NT2/D1 (cell line): ENCODE measurements at regions not wholly inside any gene's neighbourhood (a gene's known extent, or its start where the extent isn't known, plus 50 kb on each side); places are given as distances from the start of the nearest gene placed in this dataset.
"Not testable (repeated sequence)": the region's sequence is repeated elsewhere in the genome, so short reads cannot be mapped to it uniquely, and the experiment has no call there.

Experiments used
- DNase-seq: peaks from one replicate; pipeline ENCODE4 v3.0.0-alpha.2; 2011; ENCODE audit warnings: low read depth, low spot score
- H3K27me3 ChIP-seq: 2 replicates; pipeline ENCODE4 v1.6.0; 2011; ENCODE audit warnings: mild to moderate bottlenecking; ENCODE audit not compliant: insufficient read length, insufficient read depth
- H3K36me3 ChIP-seq: 2 replicates; pipeline ENCODE4 v1.6.1; 2011; ENCODE audit warnings: mild to moderate bottlenecking, low read length, mixed read lengths; ENCODE audit not compliant: insufficient read depth, insufficient read length
- H3K4me1 ChIP-seq: 2 replicates; pipeline ENCODE4 v1.5.1; 2011; ENCODE audit not compliant: insufficient read depth, insufficient read length
- H3K4me3 ChIP-seq: 2 replicates; pipeline ENCODE4 v1.5.1; 2011; ENCODE audit warnings: low read depth; ENCODE audit not compliant: insufficient read length
- H3K9ac ChIP-seq: 2 replicates; pipeline ENCODE4 v1.6.0; 2011; ENCODE audit warnings: low read depth; ENCODE audit not compliant: insufficient read length
- H3K9me3 ChIP-seq: 2 replicates; pipeline ENCODE4 v1.5.1; 2011; ENCODE audit warnings: mild to moderate bottlenecking, low read length; ENCODE audit not compliant: insufficient read depth
- SUZ12 ChIP-seq: IDR thresholded peaks from 2 replicates; pipeline ENCODE4 v1.6.1; 2011; ENCODE audit not compliant: insufficient read length, insufficient read depth; ENCODE audit errors: extremely low read depth
- YY1 ChIP-seq: IDR thresholded peaks from 2 replicates; pipeline ENCODE4 v1.6.1; 2011; ENCODE audit not compliant: insufficient read length, insufficient read depth
- ZNF274 ChIP-seq: IDR thresholded peaks from 2 replicates; pipeline ENCODE4 v1.6.1; 2011; ENCODE audit warnings: mild to moderate bottlenecking, low read depth, low read length

GRCh38 chr10:130935897-130936550 lies 375.5 kb downstream of the TCERG1L start:
- Histone ChIP-seq H3K36me3 (no peaks in the 10 kb centered on the region), H3K9ac (no peak overlapping the region), H3K9me3 (no peaks in the 10 kb centered on the region), H3K27me3 (no peaks in the 10 kb centered on the region), H3K4me1 (peaks cover 2% of the 10 kb centered on the region), H3K4me3 (no peak overlapping the region)
- no peak for DNase-seq
- no peak for TF ChIP-seq YY1

GRCh38 chr10:130936851-130937250 lies 374.7 kb downstream of the TCERG1L start:
- H3K36me3 ChIP-seq = no peaks in the 10 kb centered on the region
- TF ChIP-seq ZNF274 = no peak
- no peak for TF ChIP-seq SUZ12
- no peak for TF ChIP-seq YY1
- H3K9me3 ChIP-seq = no peaks in the 10 kb centered on the region
- no peak overlapping the region for H3K9ac ChIP-seq
- no peak overlapping the region for H3K4me3 ChIP-seq
- H3K4me1 ChIP-seq = peaks cover 2% of the 10 kb centered on the region
- H3K27me3 ChIP-seq = no peaks in the 10 kb centered on the region
- no peak for DNase-seq

DNA sequence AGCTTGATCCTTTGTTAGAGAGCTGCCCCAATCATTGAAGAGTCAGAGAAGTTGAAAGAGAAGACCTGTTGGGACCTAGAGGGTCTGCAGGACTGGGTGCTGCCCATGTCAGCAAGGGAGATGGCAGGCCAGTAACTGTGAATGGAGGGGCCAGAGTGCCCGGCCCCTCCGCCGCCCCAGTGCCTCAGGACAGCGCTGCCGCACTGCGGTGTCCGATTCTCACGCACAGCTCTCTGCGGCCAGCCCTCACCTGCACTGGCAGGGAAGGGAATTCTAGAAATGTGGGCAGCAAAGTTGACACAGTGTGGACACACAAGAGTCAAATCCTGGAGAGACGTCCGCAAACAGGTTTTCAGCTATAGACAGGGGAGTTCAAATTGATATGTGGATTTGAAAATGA lies 373.5 kb downstream of the TCERG1L start:
- Histone ChIP-seq H3K4me3 (no peak overlapping the region), H3K27me3 (no peaks in the 10 kb centered on the region), H3K36me3 (no peaks in the 10 kb centered on the region), H3K4me1 (peaks cover 2% of the 10 kb centered on the region), H3K9me3 (no peaks in the 10 kb centered on the region), H3K9ac (no peak overlapping the region)
- no peak for TF ChIP-seq YY1
- no peak for TF ChIP-seq SUZ12
- no peak for TF ChIP-seq ZNF274
- DNase-seq = no peak

GRCh38 chr10:130938891-130939290 lies 372.6 kb downstream of the TCERG1L start:
- H3K36me3 ChIP-seq, H3K4me1 ChIP-seq, H3K27me3 ChIP-seq, DNase-seq, H3K4me3 ChIP-seq, H3K9me3 ChIP-seq, H3K9ac ChIP-seq: not testable (repeated sequence)

- DNase-seq = no peak
- Histone ChIP-seq H3K27me3 (no peaks in the 10 kb centered on the region), H3K9ac (no peak overlapping the region), H3K4me3 (no peak overlapping the region), H3K36me3 (no peaks in the 10 kb centered on the region), H3K4me1 (no peaks in the 10 kb centered on the region), H3K9me3 (no peaks in the 10 kb centered on the region)
- TF ChIP-seq ZNF274 (no peak), SUZ12 (no peak), YY1 (no peak)
Measured at GRCh38 chr10:130941886-130942285, 369.6 kb downstream of the TCERG1L start.

DNA sequence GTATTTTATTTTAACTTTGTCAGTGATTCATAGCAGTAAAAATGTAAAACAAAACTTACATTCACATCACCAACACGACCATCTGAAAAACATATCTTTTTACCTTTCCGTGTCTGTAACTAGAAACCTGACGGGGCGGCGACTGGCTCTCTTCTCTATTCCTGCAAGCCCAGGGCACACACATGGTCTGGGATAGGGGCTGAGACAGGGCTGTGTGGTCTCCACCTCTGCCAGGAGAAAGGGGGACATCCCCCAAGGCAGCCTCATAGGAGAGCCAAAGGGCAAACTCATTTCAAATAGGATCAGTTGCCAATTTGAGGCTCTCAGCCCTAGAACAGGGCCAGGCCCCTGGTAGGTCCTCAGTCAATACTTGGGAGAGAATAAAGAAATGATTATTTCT lies 359.4 kb downstream of the TCERG1L start:
- H3K36me3 ChIP-seq = no peaks in the 10 kb centered on the region
- TF ChIP-seq SUZ12 = no peak
- TF ChIP-seq YY1 = no peak
- no peak for TF ChIP-seq ZNF274
- H3K4me3 ChIP-seq = no peak overlapping the region
- no peaks in the 10 kb centered on the region for H3K4me1 ChIP-seq
- H3K27me3 ChIP-seq = no peaks in the 10 kb centered on the region
- no peaks in the 10 kb centered on the region for H3K9me3 ChIP-seq
- no peak overlapping the region for H3K9ac ChIP-seq
- DNase-seq = no peak

GRCh38 chr10:130954326-130954905 lies 357.1 kb downstream of the TCERG1L start:
- Histone ChIP-seq H3K36me3 (no peaks in the 10 kb centered on the region), H3K9me3 (no peaks in the 10 kb centered on the region), H3K4me3 (no peak overlapping the region), H3K9ac (no peak overlapping the region), H3K4me1 (no peaks in the 10 kb centered on the region), H3K27me3 (no peaks in the 10 kb centered on the region)
- no peak for DNase-seq
- TF ChIP-seq YY1 (no peak), ZNF274 (no peak), SUZ12 (no peak)

- H3K27me3 ChIP-seq = no peaks in the 10 kb centered on the region
- no peak overlapping the region for H3K4me3 ChIP-seq
- no peaks in the 10 kb centered on the region for H3K4me1 ChIP-seq
- DNase-seq = no peak
- TF ChIP-seq SUZ12 = no peak
- no peak for TF ChIP-seq ZNF274
- no peak for TF ChIP-seq YY1
- no peak overlapping the region for H3K9ac ChIP-seq
- H3K36me3 ChIP-seq = no peaks in the 10 kb centered on the region
- H3K9me3 ChIP-seq = no peaks in the 10 kb centered on the region
Measured at GRCh38 chr10:130956251-130956650, 355.3 kb downstream of the TCERG1L start.
